HG03045 (cell line): ENCODE measurements at regions not wholly inside any gene's neighbourhood (a gene's known extent, or its start where the extent isn't known, plus 50 kb on each side); places are given as distances from the start of the nearest gene placed in this dataset.

Experiments
- ATAC-seq: cut with Tn5 transposase; IDR thresholded peaks from one replicate; pipeline ENCODE4 v1.9.1; 2021; ENCODE audit warnings: mild to moderate bottlenecking, moderate library complexity; ENCODE audit not compliant: unreplicated experiment

- ATAC-seq: no peak
Observed at GRCh38 chr10:109529258-109529657, 394.1 kb downstream of the XPNPEP1 start.

DNA sequence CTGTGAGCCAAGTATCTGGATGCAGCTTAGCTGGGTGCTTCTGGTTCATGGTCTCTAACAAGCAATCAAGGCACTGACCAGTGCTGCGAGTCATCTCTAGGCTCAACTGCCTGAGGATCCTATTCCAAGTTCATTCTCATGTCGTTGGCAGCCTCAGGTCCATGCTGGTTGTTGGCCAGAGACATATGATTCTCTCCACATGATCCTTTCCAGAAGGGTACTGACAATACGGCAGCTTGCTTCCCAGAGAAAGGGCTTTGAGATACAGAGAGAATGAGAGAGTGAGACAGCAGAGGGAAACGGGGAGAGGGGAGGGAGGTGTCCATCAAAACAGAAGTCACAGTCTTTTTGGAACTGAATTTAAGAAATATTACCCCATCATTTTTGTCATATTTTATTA is 405.6 kb downstream of the XPNPEP1 start:
- no peak for ATAC-seq

GRCh38 chr10:109504401-109504800 is 418.9 kb downstream of the XPNPEP1 start:
- no peak for ATAC-seq

- no peak for ATAC-seq
Observed at GRCh38 chr10:109487691-109488090, 435.6 kb downstream of the XPNPEP1 start.

GRCh38 chr10:109480836-109481235 is 442.5 kb downstream of the XPNPEP1 start:
- no peak for ATAC-seq

GRCh38 chr10:109475711-109476421 is 447.4 kb downstream of the XPNPEP1 start:
- no peak for ATAC-seq

GRCh38 chr10:109474812-109475211 is 448.5 kb downstream of the XPNPEP1 start:
- ATAC-seq: no peak

GRCh38 chr10:109474261-109474660 is 449.1 kb downstream of the XPNPEP1 start:
- no peak for ATAC-seq

GRCh38 chr10:109467551-109467950 is 455.8 kb downstream of the XPNPEP1 start:
- no peak for ATAC-seq

DNA sequence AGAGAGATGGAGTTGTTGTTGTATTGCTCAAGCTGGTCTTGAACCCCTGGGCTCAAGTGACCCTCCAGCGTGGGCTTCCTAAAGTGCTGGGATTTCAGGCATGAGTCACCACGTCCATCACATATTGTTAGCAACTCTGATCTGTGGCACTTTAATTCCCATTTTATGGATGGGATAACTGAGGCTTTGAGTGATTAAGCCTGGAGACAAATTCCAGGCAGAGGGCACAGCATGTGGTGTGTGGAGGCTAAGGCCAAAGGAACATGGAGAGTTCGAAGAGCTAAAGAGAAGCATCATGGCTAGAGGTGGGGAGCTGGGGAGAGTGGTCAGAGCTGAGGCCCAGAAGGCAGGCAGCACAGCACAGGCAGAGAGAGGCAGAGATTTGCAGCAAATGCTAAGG is 458.4 kb downstream of the XPNPEP1 start:
- no peak for ATAC-seq

DNA sequence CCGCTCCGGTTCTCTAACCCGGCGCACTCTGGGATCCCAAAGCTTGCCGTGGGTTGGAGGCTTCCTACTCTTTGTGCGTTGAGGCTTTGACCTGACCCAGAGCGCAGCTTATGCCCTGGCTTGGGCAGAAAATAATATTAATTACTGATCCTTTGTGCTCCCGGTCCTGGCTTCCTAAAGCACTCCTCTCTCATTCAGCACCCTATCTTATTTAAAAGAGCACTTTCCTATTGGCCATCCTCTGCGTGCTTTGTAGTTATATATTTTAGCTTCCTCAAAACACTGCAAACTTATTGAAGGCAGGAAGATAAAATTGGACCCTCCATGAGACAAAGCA is 466.0 kb downstream of the XPNPEP1 start:
- no peak for ATAC-seq

GRCh38 chr10:109456566-109457301 is 466.6 kb downstream of the XPNPEP1 start:
- no peak for ATAC-seq

GRCh38 chr10:109454691-109455090 is 468.6 kb downstream of the XPNPEP1 start:
- ATAC-seq: no peak

- ATAC-seq: no peak
Observed at GRCh38 chr10:109451879-109452278, 471.4 kb downstream of the XPNPEP1 start.

DNA sequence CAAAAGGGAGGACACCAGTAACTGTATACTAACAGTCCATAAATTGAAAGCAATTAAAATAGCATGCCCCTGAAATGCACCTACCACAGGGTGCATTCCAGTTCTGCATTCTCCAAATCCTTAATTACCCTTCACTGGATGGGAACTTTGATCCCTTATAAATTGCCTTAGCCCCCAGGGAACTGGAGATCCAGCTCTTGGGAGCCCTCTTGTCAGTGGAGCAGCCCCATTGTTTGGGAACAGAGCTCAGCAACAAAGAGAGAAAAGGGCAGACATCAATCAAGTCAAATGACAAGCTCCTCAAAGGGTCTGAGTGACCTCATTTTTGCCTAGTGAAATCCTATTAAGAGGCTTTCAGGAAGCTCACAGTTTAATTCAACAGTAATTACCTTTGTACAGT is 472.6 kb downstream of the XPNPEP1 start:
- no peak for ATAC-seq

- no peak for ATAC-seq
Observed at GRCh38 chr10:109433434-109433833, 489.9 kb downstream of the XPNPEP1 start.

- ATAC-seq: no peak
Observed at GRCh38 chr10:109432281-109432680, 491.0 kb downstream of the XPNPEP1 start.

DNA sequence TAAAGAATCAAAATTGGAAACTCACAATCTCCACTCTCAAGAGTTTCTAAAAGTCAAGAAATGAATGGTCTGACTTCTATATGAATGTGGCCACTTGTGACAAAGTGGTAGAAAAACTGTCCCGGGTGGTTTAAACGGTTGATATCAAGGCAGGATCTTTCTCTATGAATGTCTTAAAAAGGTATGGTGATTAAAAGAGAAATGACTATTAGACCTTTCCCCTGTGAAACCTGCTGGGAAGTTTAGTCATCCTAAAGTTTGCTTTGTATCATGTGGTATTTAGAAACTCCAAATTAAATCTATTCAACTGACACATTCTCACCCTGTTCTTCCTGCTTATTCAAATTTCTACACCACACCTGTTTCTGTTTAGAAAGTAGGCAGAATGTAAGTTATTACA is 492.5 kb downstream of the XPNPEP1 start:
- ATAC-seq: no peak

GRCh38 chr10:109430043-109430760 is 493.1 kb downstream of the XPNPEP1 start:
- no peak for ATAC-seq

GRCh38 chr10:109428775-109429491 is 494.4 kb downstream of the XPNPEP1 start:
- ATAC-seq: no peak

- no peak for ATAC-seq
Observed at GRCh38 chr10:109427411-109427810, 495.9 kb downstream of the XPNPEP1 start.
